Stimulated activated CD4-positive, alpha-beta T cell treated with anti-CD3 and anti-CD28 coated beads, Interleukin-12 subunit alpha, Interleukin-12 subunit beta, amount 100 ng/mL, for 48 hours (primary cell): ENCODE measurements at regions not wholly inside any gene's neighbourhood (a gene's known extent, or its start where the extent isn't known, plus 50 kb on each side); places are given as distances from the start of the nearest gene placed in this dataset.
"Not testable (repeated sequence)": the region's sequence is repeated elsewhere in the genome, so short reads cannot be mapped to it uniquely, and the experiment has no call there.

Source experiments
- DNase-seq, 3 donors: peaks; one replicate each; pipeline ENCODE4 v3.0.0-alpha.2; 2020; ENCODE audit warnings: low read depth in 2 of 3, low spot score in 1 of 3

- no peak for DNase-seq
Observed at GRCh38 chr4:65265526-65265925, 404.8 kb downstream of the EPHA5 start.

GRCh38 chr4:65259296-65259695 lies 411.0 kb downstream of the EPHA5 start:
- no peak for DNase-seq

- DNase-seq = no peak
Observed at GRCh38 chr4:65250916-65251315, 419.4 kb downstream of the EPHA5 start.

- no peak for DNase-seq
Observed at GRCh38 chr4:65249111-65249510, 421.2 kb downstream of the EPHA5 start.

- no peak for DNase-seq
Observed at GRCh38 chr4:65242156-65242846, 428.0 kb downstream of the EPHA5 start.

GRCh38 chr4:65241257-65241997 lies 428.9 kb downstream of the EPHA5 start:
- no peak for DNase-seq

- no peak for DNase-seq
Observed at GRCh38 chr4:65234061-65234460, 436.2 kb downstream of the EPHA5 start.

- DNase-seq = no peak
Observed at GRCh38 chr4:65227628-65228027, 442.7 kb downstream of the EPHA5 start.

- DNase-seq = no peak
Observed at GRCh38 chr4:65223601-65224000, 446.7 kb downstream of the EPHA5 start.

GRCh38 chr4:65223074-65223473 lies 447.2 kb downstream of the EPHA5 start:
- DNase-seq = not testable (repeated sequence)

- DNase-seq = no peak
Observed at GRCh38 chr4:65217179-65217578, 453.1 kb downstream of the EPHA5 start.

- no peak for DNase-seq
Observed at GRCh38 chr4:65202853-65203236, 467.4 kb downstream of the EPHA5 start.

- no peak for DNase-seq
Observed at GRCh38 chr4:65202165-65202852, 468.0 kb downstream of the EPHA5 start.

- DNase-seq = no peak
Observed at GRCh38 chr4:65195666-65196065, 474.6 kb downstream of the EPHA5 start.

GRCh38 chr4:65195002-65195401 lies 475.3 kb downstream of the EPHA5 start:
- DNase-seq = no peak

GRCh38 chr4:65193985-65194384 lies 476.3 kb downstream of the EPHA5 start:
- DNase-seq = no peak

GRCh38 chr4:65190780-65191179 lies 479.5 kb downstream of the EPHA5 start:
- DNase-seq = no peak

GRCh38 chr4:65175585-65175984 lies 494.7 kb downstream of the EPHA5 start:
- no peak for DNase-seq

- DNase-seq = no peak
Observed at GRCh38 chr4:65170768-65171514, 499.3 kb downstream of the EPHA5 start.

GRCh38 chr4:65167719-65168118 lies 502.6 kb downstream of the EPHA5 start:
- no peak for DNase-seq

- DNase-seq = no peak
Observed at GRCh38 chr4:65152205-65152604, 518.1 kb downstream of the EPHA5 start.
